Subcutaneous abdominal adipose tissue (tissue), 5 donors: ENCODE measurements at regions not wholly inside any gene's neighbourhood (a gene's known extent, or its start where the extent isn't known, plus 50 kb on each side); places are given as distances from the start of the nearest gene placed in this dataset.
"Not testable (repeated sequence)": the region's sequence is repeated elsewhere in the genome, so short reads cannot be mapped to it uniquely, and the experiment has no call there.

Experiments
- H3K27ac ChIP-seq: one replicate; pipeline ENCODE4 v1.7.0; 2013; ENCODE audit warnings: low read depth, mild to moderate bottlenecking, inconsistent platforms, low read length, moderate library complexity
- H3K27me3 ChIP-seq, 5 donors: one replicate each; pipeline ENCODE4 v1.7.0; 2013; ENCODE audit warnings: low read length in 5 of 5, inconsistent platforms in 1 of 5; ENCODE audit not compliant: control insufficient read depth in 5 of 5, insufficient read depth in 4 of 5
- H3K36me3 ChIP-seq, 5 donors: one replicate each; pipeline ENCODE4 v1.7.0; 2013; ENCODE audit warnings: low read length in 5 of 5; ENCODE audit not compliant: control insufficient read depth in 5 of 5, insufficient read depth in 5 of 5
- H3K4me1 ChIP-seq, 5 donors: one replicate each; pipeline ENCODE4 v1.7.0; 2013; ENCODE audit warnings: low read length in 5 of 5, mild to moderate bottlenecking in 3 of 5, moderate library complexity in 1 of 5; ENCODE audit not compliant: control insufficient read depth in 5 of 5, insufficient read depth in 5 of 5
- H3K4me3 ChIP-seq, 5 donors: one replicate each; pipeline ENCODE4 v1.7.0; 2013; ENCODE audit warnings: low read length in 5 of 5, low read depth in 1 of 5
- H3K9ac ChIP-seq, 5 donors: one replicate each; pipeline ENCODE4 v1.7.0; 2013; ENCODE audit warnings: low read length in 5 of 5, mild to moderate bottlenecking in 4 of 5, moderate library complexity in 3 of 5
- H3K9me3 ChIP-seq, 5 donors: one replicate each; pipeline ENCODE4 v1.7.0; 2013; ENCODE audit warnings: low read length in 5 of 5; ENCODE audit not compliant: control insufficient read depth in 5 of 5
- donor health status: healthy.
- donor health status: healthy.
- donor health status: healthy.
- donor health status: healthy.
- donor health status: healthy.

GRCh38 chr3:110608566-110608965 lies 463.1 kb upstream of the NECTIN3 start:
- H3K27me3 ChIP-seq: no peaks in the 10 kb centered on the region
- H3K27ac ChIP-seq: no peak overlapping the region
- no peaks in the 10 kb centered on the region for H3K4me1 ChIP-seq
- no peak overlapping the region for H3K9ac ChIP-seq
- no peaks in the 10 kb centered on the region for H3K9me3 ChIP-seq
- H3K36me3 ChIP-seq: no peaks in the 10 kb centered on the region
- no peak overlapping the region for H3K4me3 ChIP-seq

- Histone ChIP-seq H3K4me1 (no peaks in the 10 kb centered on the region), H3K9me3 (no peaks in the 10 kb centered on the region), H3K9ac (no peak overlapping the region), H3K27me3 (no peaks in the 10 kb centered on the region), H3K4me3 (no peak overlapping the region), H3K36me3 (no peaks in the 10 kb centered on the region), H3K27ac (no peak overlapping the region)
Observed at GRCh38 chr3:110612045-110612444, 459.6 kb upstream of the NECTIN3 start.

- H3K9me3 ChIP-seq: no peaks in the 10 kb centered on the region
- no peaks in the 10 kb centered on the region for H3K36me3 ChIP-seq
- H3K9ac ChIP-seq: no peak overlapping the region
Observed at GRCh38 chr3:110614186-110614585, 457.4 kb upstream of the NECTIN3 start.

GRCh38 chr3:110615454-110615853 lies 456.2 kb upstream of the NECTIN3 start:
- no peak overlapping the region for H3K27ac ChIP-seq
- H3K36me3 ChIP-seq: no peaks in the 10 kb centered on the region
- H3K27me3 ChIP-seq: no peaks in the 10 kb centered on the region
- H3K4me1 ChIP-seq: no peaks in the 10 kb centered on the region
- no peak overlapping the region for H3K9ac ChIP-seq
- H3K9me3 ChIP-seq: no peaks in the 10 kb centered on the region
- no peak overlapping the region for H3K4me3 ChIP-seq

More at GRCh38 chr3:110614186-110614585, 457.4 kb upstream of the NECTIN3 start:
- H3K4me1 ChIP-seq: no peaks in the 10 kb centered on the region
- no peak overlapping the region for H3K27ac ChIP-seq
- H3K4me3 ChIP-seq: no peak overlapping the region
- H3K27me3 ChIP-seq: no peaks in the 10 kb centered on the region

GRCh38 chr3:110618512-110619226 lies 452.9 kb upstream of the NECTIN3 start:
- Histone ChIP-seq H3K36me3 (no peaks in the 10 kb centered on the region), H3K27me3 (no peaks in the 10 kb centered on the region), H3K27ac (no peak overlapping the region), H3K4me1 (no peaks in the 10 kb centered on the region), H3K4me3 (no peak overlapping the region), H3K9me3 (no peaks in the 10 kb centered on the region), H3K9ac (no peak overlapping the region)

GRCh38 chr3:110620118-110620517 lies 451.5 kb upstream of the NECTIN3 start:
- no peaks in the 10 kb centered on the region for H3K9me3 ChIP-seq
- H3K4me1 ChIP-seq: no peaks in the 10 kb centered on the region
- no peaks in the 10 kb centered on the region for H3K36me3 ChIP-seq
- H3K9ac ChIP-seq: no peak overlapping the region
- no peaks in the 10 kb centered on the region for H3K27me3 ChIP-seq
- H3K27ac ChIP-seq: no peak overlapping the region
- H3K4me3 ChIP-seq: no peak overlapping the region

- no peaks in the 10 kb centered on the region for H3K9me3 ChIP-seq
- H3K27ac ChIP-seq: no peak overlapping the region
- H3K27me3 ChIP-seq: no peaks in the 10 kb centered on the region
- no peak overlapping the region for H3K9ac ChIP-seq
- H3K4me1 ChIP-seq: no peaks in the 10 kb centered on the region
- no peaks in the 10 kb centered on the region for H3K36me3 ChIP-seq
- H3K4me3 ChIP-seq: no peak overlapping the region
Observed at GRCh38 chr3:110623571-110623970, 448.0 kb upstream of the NECTIN3 start.

- Histone ChIP-seq H3K4me3 (no peak overlapping the region), H3K9me3 (no peaks in the 10 kb centered on the region), H3K4me1 (no peaks in the 10 kb centered on the region), H3K9ac (no peak overlapping the region), H3K36me3 (no peaks in the 10 kb centered on the region), H3K27ac (no peak overlapping the region), H3K27me3 (no peaks in the 10 kb centered on the region)
Observed at GRCh38 chr3:110624576-110624975, 447.0 kb upstream of the NECTIN3 start.

- Histone ChIP-seq H3K9ac (no peak overlapping the region), H3K36me3 (no peaks in the 10 kb centered on the region), H3K4me3 (no peak overlapping the region), H3K27me3 (no peaks in the 10 kb centered on the region), H3K4me1 (no peaks in the 10 kb centered on the region), H3K27ac (no peak overlapping the region), H3K9me3 (no peaks in the 10 kb centered on the region)
Observed at GRCh38 chr3:110625201-110625747, 446.3 kb upstream of the NECTIN3 start.

GRCh38 chr3:110626652-110627111 lies 444.9 kb upstream of the NECTIN3 start:
- H3K9me3 ChIP-seq, H3K27me3 ChIP-seq, H3K4me1 ChIP-seq, H3K27ac ChIP-seq, H3K9ac ChIP-seq, H3K36me3 ChIP-seq, H3K4me3 ChIP-seq: not testable (repeated sequence)
